ENCODE measurements at regions not wholly inside any gene's neighbourhood (a gene's known extent, or its start where the extent isn't known, plus 50 kb on each side); places are given as distances from the start of the nearest gene placed in this dataset.
"Not testable (repeated sequence)": the region's sequence is repeated elsewhere in the genome, so short reads cannot be mapped to it uniquely, and the experiment has no call there.

DNA sequence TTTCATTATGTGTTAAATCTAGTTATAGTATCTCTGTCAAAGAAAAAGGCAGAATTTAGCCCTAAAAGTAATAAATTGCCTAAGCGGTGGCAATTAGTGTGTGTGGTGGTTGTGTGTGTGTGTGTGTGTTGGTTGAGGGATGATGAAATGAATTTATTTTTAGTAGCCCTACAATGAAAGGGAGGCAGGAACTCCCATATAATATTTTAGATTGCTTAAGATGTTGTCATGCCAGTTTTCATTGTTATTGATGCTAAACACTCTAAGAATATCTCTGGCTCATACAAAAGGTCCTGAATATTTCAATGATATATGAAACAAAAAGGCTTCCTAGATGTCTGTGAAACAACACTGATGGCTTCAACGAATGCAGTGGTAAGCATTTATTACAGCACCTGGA, 140.6 kb upstream of the TBC1D5 start:
- no peaks in the 10 kb centered on the region for H3K27me3 ChIP-seq (replicated peaks; ENCODE audit: control insufficient read depth, insufficient read depth, low read length, poor library complexity, severe bottlenecking)
- no peaks in the 10 kb centered on the region for H3K36me3 ChIP-seq (ENCODE audit: control insufficient read depth, insufficient read depth, low read length)
- no peak overlapping the region for H3K27ac ChIP-seq (ENCODE audit: insufficient read depth, low read length, poor library complexity, severe bottlenecking)

DNA sequence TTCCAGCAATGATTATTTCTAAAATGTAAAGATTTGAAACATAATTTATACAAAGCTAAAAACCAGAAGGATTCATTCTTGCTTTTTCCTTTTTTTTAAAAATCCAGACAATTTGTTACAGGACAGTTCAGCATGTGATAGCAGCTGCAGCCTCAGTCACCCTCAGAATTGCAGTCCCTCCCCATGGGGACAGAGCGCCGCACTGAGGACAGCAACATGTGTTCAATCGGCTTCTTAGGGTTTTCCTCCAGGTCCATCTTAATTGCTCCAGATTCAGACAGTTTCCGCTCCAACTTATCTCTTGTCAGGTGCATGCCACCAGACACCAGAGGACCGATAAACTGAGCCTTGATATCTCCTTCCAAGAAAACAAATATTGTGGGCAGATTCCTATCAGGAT, 134.9 kb upstream of the TBC1D5 start:
- no peaks in the 10 kb centered on the region for H3K4me1 ChIP-seq (ENCODE audit: control insufficient read depth, insufficient read depth, low read length, poor library complexity, severe bottlenecking)

More for the DNA sequence above, 140.6 kb upstream of the TBC1D5 start:
- Histone ChIP-seq H3K4me3 (ENCODE audit: insufficient read depth, low read depth, low read length, poor library complexity, severe bottlenecking) (no peak overlapping the region), H3K4me1 (ENCODE audit: control insufficient read depth, insufficient read depth, low read length, poor library complexity, severe bottlenecking) (no peaks in the 10 kb centered on the region), H3K9me3 (ENCODE audit: control insufficient read depth, low read length) (no peaks in the 10 kb centered on the region)
- no peak for DNase-seq

DNA sequence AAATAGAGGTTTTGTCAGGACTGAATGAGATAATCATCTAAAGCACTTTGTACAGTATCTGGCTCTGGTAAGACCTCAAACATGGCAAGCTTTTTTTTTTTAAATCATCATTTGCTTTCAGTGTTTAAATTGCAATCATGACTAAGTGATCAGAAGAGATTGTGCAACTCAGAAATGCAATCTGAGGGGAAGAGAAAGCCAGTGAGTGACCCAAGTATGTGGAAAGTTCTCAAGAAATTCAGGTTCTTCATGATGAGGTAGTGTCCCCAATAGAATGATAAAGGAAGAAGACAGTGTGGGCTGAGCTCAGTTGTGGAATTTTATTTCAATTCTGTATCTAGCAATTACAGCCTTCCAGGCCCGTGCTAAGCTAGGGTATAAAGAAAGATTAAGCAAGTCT, 132.2 kb upstream of the TBC1D5 start:
- H3K9me3 ChIP-seq (ENCODE audit: control insufficient read depth, low read length), result no peaks in the 10 kb centered on the region
- no peak overlapping the region for H3K4me3 ChIP-seq (ENCODE audit: insufficient read depth, low read depth, low read length, poor library complexity, severe bottlenecking)
- no peak for DNase-seq

More for the DNA sequence above, 134.9 kb upstream of the TBC1D5 start:
- no peak for DNase-seq
- H3K27me3 ChIP-seq (replicated peaks; ENCODE audit: control insufficient read depth, insufficient read depth, low read length, poor library complexity, severe bottlenecking), result no peaks in the 10 kb centered on the region
- no peaks in the 10 kb centered on the region for H3K9me3 ChIP-seq (ENCODE audit: control insufficient read depth, low read length)
- H3K4me3 ChIP-seq (ENCODE audit: insufficient read depth, low read depth, low read length, poor library complexity, severe bottlenecking), result no peak overlapping the region
- no peaks in the 10 kb centered on the region for H3K36me3 ChIP-seq (ENCODE audit: control insufficient read depth, insufficient read depth, low read length)
- no peak overlapping the region for H3K27ac ChIP-seq (ENCODE audit: insufficient read depth, low read length, poor library complexity, severe bottlenecking)

DNA sequence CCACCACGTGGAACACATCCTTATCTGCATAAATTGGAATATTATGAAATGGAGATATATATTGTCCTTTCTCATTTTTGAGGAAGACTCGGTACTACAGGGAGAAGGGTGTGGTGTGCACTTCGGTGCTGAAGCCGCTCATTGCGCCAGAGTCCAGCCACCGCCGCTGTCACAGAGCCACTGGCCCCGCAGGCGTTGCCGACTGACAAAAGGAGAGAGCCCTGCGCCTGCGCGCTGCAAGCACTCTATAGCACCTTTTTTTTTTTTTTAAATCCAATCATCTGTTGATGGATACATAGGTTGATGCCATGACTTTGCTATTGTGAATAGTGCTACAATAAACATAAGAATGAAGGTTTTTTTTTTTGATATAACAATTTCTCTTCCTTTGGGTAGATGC, 130.0 kb upstream of the TBC1D5 start:
- Histone ChIP-seq H3K27me3 (replicated peaks; ENCODE audit: control insufficient read depth, insufficient read depth, low read length, poor library complexity, severe bottlenecking) (no peaks in the 10 kb centered on the region), H3K4me1 (ENCODE audit: control insufficient read depth, insufficient read depth, low read length, poor library complexity, severe bottlenecking) (no peaks in the 10 kb centered on the region), H3K9me3 (ENCODE audit: control insufficient read depth, low read length) (no peaks in the 10 kb centered on the region), H3K36me3 (ENCODE audit: control insufficient read depth, insufficient read depth, low read length) (no peaks in the 10 kb centered on the region), H3K27ac (ENCODE audit: insufficient read depth, low read length, poor library complexity, severe bottlenecking) (no peak overlapping the region), H3K4me3 (ENCODE audit: insufficient read depth, low read depth, low read length, poor library complexity, severe bottlenecking) (no peak overlapping the region)
- DNase-seq, result no peak

More for the DNA sequence above, 132.2 kb upstream of the TBC1D5 start:
- Histone ChIP-seq H3K36me3 (ENCODE audit: control insufficient read depth, insufficient read depth, low read length) (no peaks in the 10 kb centered on the region), H3K27me3 (replicated peaks; ENCODE audit: control insufficient read depth, insufficient read depth, low read length, poor library complexity, severe bottlenecking) (no peaks in the 10 kb centered on the region), H3K27ac (ENCODE audit: insufficient read depth, low read length, poor library complexity, severe bottlenecking) (no peak overlapping the region), H3K4me1 (ENCODE audit: control insufficient read depth, insufficient read depth, low read length, poor library complexity, severe bottlenecking) (no peaks in the 10 kb centered on the region)

DNA sequence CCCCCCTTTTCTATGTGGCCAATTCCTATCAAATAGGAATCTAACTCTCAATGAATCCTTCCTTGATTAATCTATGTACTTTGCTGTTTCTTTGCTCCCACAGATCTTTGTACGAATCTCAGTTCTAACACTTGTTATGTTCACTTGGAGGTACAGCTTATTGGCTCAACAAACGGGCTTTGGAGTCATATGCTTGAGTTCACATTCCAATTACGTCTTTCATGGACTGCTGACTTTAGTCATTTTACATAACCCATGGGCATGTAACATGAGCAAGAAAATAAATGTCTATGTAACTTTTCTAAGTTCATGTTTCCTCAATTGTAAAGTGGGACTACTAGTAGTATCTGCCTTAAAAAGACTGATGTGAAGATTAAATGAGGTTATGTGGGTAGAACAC, 123.2 kb upstream of the TBC1D5 start:
- Histone ChIP-seq H3K4me3 (ENCODE audit: insufficient read depth, low read depth, low read length, poor library complexity, severe bottlenecking) (no peak overlapping the region), H3K9me3 (ENCODE audit: control insufficient read depth, low read length) (no peaks in the 10 kb centered on the region), H3K27me3 (replicated peaks; ENCODE audit: control insufficient read depth, insufficient read depth, low read length, poor library complexity, severe bottlenecking) (no peaks in the 10 kb centered on the region), H3K36me3 (ENCODE audit: control insufficient read depth, insufficient read depth, low read length) (no peaks in the 10 kb centered on the region), H3K27ac (ENCODE audit: insufficient read depth, low read length, poor library complexity, severe bottlenecking) (no peak overlapping the region), H3K4me1 (ENCODE audit: control insufficient read depth, insufficient read depth, low read length, poor library complexity, severe bottlenecking) (no peaks in the 10 kb centered on the region)
- DNase-seq, result no peak

DNA sequence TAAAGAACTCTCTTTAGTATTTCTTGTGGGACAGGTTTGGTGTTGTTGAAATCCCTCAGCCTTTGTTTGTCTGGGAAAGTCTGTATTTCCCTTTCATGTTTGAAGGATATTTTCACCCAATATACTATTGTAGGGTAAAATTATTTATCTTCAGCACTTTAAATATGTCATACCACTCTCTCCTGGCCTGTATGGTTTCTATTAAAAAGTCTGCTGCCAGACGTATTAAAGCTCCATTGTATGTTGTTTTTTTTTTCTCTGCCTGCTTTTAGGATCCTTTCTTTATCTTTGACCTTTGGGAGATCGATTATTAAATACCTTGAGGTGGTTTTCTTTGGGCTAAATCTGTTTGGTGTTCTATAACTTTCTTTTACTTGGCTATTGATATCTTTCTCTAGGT, 119.0 kb upstream of the TBC1D5 start:
- Histone ChIP-seq H3K9me3 (ENCODE audit: control insufficient read depth, low read length) (no peaks in the 10 kb centered on the region), H3K27ac (ENCODE audit: insufficient read depth, low read length, poor library complexity, severe bottlenecking) (no peak overlapping the region), H3K27me3 (replicated peaks; ENCODE audit: control insufficient read depth, insufficient read depth, low read length, poor library complexity, severe bottlenecking) (no peaks in the 10 kb centered on the region), H3K36me3 (ENCODE audit: control insufficient read depth, insufficient read depth, low read length) (no peaks in the 10 kb centered on the region), H3K4me3 (ENCODE audit: insufficient read depth, low read depth, low read length, poor library complexity, severe bottlenecking) (no peak overlapping the region), H3K4me1 (ENCODE audit: control insufficient read depth, insufficient read depth, low read length, poor library complexity, severe bottlenecking) (no peaks in the 10 kb centered on the region)
- DNase-seq, result no peak

DNA sequence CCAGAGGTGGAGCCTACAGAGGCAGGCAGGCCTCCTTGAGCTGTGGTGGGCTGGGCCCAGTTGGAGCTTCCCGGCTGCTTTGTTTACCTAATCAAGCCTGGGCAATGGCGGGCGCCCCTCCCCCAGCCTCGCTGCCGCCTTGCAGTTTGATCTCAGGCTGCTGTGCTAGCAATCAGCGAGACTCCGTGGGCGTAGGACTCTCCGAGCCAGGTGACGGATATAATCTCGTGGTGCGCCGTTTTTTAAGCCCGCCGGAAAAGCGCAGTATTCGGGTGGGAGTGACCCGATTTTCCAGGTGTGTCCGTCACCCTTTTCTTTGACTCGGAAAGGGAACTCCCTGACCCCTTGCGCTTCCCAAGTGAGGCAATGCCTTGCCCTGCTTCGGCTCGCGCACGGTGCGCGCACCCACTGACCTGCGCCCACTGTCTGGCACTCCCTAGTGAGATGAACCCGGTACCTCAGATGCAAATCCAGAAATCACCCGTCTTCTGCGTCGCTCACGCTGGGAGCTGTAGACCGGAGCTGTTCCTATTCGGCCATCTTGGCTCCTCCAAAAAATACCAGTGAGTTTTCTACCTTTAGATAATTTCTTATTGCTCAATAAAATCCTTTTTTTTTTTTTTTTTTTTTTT, 118.5 kb upstream of the TBC1D5 start:
- H3K27me3 ChIP-seq (replicated peaks; ENCODE audit: control insufficient read depth, insufficient read depth, low read length, poor library complexity, severe bottlenecking); H3K27ac ChIP-seq (ENCODE audit: insufficient read depth, low read length, poor library complexity, severe bottlenecking); H3K4me1 ChIP-seq (ENCODE audit: control insufficient read depth, insufficient read depth, low read length, poor library complexity, severe bottlenecking); H3K4me3 ChIP-seq (ENCODE audit: insufficient read depth, low read depth, low read length, poor library complexity, severe bottlenecking); H3K9me3 ChIP-seq (ENCODE audit: control insufficient read depth, low read length); DNase-seq; H3K36me3 ChIP-seq (ENCODE audit: control insufficient read depth, insufficient read depth, low read length): not testable (repeated sequence)

DNA sequence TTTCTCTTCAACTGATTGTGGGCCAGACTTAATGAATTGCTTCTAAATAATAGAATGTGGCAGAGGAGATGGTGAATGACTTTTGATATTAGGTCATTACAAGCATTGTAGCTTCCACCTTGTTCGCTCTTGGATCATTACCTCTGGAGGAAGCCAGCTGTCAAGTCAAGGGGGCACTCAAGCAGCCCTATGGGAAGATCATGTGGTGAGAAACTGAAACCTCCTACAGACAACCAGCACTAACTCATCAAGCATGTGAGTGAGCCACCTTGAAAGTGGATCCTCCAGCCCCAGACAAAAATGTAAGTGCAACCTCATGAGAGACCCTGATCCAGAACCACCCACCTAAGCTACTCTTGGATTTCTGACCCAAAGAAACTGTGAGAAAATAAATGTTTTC, 109.8 kb upstream of the TBC1D5 start:
- no peaks in the 10 kb centered on the region for H3K9me3 ChIP-seq (ENCODE audit: control insufficient read depth, low read length)
- no peak overlapping the region for H3K27ac ChIP-seq (ENCODE audit: insufficient read depth, low read length, poor library complexity, severe bottlenecking)
- no peaks in the 10 kb centered on the region for H3K27me3 ChIP-seq (replicated peaks; ENCODE audit: control insufficient read depth, insufficient read depth, low read length, poor library complexity, severe bottlenecking)
- no peaks in the 10 kb centered on the region for H3K36me3 ChIP-seq (ENCODE audit: control insufficient read depth, insufficient read depth, low read length)
- no peak for DNase-seq
- H3K4me1 ChIP-seq (ENCODE audit: control insufficient read depth, insufficient read depth, low read length, poor library complexity, severe bottlenecking), result no peaks in the 10 kb centered on the region
- no peak overlapping the region for H3K4me3 ChIP-seq (ENCODE audit: insufficient read depth, low read depth, low read length, poor library complexity, severe bottlenecking)

DNA sequence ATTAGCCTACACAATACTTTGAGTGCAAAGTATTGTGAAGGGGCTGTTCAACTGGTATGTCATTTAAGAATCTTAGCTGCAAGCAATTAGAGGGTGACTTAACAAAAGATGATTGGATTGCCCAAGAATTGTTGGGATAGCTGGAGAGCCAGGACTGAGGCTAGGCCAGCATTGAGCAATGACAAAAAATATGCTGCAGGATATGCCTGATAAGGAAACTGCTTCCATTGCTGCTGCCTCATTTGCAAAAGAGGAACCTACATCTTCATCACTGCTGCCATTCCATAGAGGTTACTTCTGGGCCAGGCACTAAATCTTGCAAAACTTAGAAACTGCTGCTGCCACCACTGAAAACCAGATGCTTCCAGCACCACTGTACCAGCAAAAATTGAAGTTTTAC, 108.0 kb upstream of the TBC1D5 start:
- Histone ChIP-seq H3K9me3 (ENCODE audit: control insufficient read depth, low read length) (no peaks in the 10 kb centered on the region), H3K27ac (ENCODE audit: insufficient read depth, low read length, poor library complexity, severe bottlenecking) (no peak overlapping the region), H3K36me3 (ENCODE audit: control insufficient read depth, insufficient read depth, low read length) (no peaks in the 10 kb centered on the region), H3K27me3 (replicated peaks; ENCODE audit: control insufficient read depth, insufficient read depth, low read length, poor library complexity, severe bottlenecking) (no peaks in the 10 kb centered on the region), H3K4me1 (ENCODE audit: control insufficient read depth, insufficient read depth, low read length, poor library complexity, severe bottlenecking) (no peaks in the 10 kb centered on the region), H3K4me3 (ENCODE audit: insufficient read depth, low read depth, low read length, poor library complexity, severe bottlenecking) (no peak overlapping the region)
- DNase-seq, result no peak

DNA sequence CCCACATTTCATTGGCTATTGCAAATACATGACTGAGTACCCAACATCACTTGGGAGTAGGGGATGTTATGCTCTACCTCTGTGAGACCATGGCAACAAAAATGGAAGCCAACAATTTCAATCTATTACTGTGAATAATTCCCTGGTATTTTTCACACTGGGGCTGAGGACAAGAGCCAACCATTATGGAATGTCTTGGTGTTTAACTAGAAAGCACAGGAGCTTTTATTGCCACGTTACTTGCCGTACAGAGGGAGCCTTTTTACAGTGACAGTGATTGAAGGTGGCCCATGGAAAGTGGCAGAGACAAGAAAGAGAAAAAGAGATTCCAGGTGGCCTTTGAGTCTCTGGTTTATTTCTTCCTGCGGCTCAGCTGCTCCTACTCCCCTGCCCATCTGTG, 105.7 kb upstream of the TBC1D5 start:
- Histone ChIP-seq H3K4me1 (ENCODE audit: control insufficient read depth, insufficient read depth, low read length, poor library complexity, severe bottlenecking) (no peaks in the 10 kb centered on the region), H3K27me3 (replicated peaks; ENCODE audit: control insufficient read depth, insufficient read depth, low read length, poor library complexity, severe bottlenecking) (no peaks in the 10 kb centered on the region), H3K4me3 (ENCODE audit: insufficient read depth, low read depth, low read length, poor library complexity, severe bottlenecking) (no peak overlapping the region), H3K36me3 (ENCODE audit: control insufficient read depth, insufficient read depth, low read length) (no peaks in the 10 kb centered on the region), H3K9me3 (ENCODE audit: control insufficient read depth, low read length) (no peaks in the 10 kb centered on the region), H3K27ac (ENCODE audit: insufficient read depth, low read length, poor library complexity, severe bottlenecking) (no peak overlapping the region)
- DNase-seq, result no peak
